ENCODE measurements at regions not wholly inside any gene's neighbourhood (a gene's known extent, or its start where the extent isn't known, plus 50 kb on each side); places are given as distances from the start of the nearest gene placed in this dataset.
A peak's percentile ranks its signal among the peaks of the same experiment; 100 is the strongest.

- no peak for DNase-seq
Observed at GRCh38 chr9:87290241-87291052, 207.2 kb upstream of the DAPK1 start.

DNA sequence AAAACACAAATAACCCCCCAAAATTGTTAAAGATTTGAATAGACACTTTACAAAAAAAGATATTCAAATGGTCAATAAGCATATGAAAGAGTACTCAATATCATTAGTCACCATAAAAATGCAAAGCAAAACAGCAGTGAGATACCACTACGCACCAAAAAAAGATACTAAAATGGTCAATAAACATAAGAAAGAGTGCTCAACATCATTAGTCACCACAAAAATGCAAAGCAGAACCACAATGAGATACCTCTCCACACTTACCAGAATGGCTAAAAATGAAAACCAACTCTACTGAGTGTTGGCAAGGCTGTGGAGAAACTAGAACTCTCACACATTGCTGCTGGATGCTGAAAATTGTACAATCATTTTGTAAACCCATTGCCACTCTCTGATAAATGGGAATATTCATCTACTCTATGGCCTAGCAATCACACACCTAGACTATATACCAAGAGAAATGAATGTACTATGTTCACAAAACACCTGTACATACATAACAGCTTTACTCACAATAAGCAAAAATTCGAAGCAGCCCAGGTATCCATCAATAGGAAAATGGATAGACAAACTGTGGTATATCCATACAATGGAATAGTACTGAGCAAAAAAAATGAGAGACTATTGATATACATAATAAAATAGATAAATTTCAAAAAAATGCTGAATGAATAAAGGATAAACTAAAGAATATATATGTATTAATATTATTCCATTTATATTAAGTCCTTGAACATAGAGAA lies 205.0 kb upstream of the DAPK1 start:
- no peak for DNase-seq

DNA sequence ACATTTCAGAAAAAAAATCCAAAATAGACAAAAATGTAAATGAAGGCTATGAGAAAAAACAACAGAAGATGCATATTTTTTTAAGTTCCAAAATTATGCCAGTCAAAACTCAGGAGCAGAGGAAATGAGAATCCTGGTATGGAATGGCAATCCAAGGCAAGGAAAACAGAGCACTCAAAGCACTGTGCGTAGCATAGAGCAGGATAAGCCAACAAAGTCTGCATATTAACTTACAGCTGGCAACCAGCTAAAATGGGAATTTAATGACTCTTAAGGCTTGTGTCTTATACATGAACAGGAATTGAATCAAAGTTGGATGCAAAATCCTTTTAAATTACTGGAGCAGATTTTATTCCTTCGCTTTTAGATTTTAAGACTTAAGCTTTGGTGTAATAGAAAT lies 203.5 kb upstream of the DAPK1 start:
- no peak for DNase-seq

DNA sequence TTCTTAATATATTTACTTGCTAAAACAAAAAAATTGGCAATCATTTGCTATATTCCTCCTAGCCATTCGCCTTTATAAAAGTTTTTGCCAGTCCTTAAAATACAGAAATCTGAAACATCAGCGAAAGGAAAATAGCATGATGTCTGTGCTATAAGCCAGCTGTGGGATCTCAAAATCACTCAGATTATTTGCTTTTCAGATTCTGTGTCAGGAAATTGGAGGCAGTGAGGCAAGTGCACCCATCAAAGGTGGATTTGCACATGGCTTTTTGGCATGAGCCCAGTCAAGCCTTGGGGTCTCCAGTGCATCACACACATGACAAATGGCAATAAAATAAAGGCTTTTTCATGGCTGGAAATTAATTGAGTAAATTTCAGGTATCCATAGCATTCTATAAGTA lies 196.8 kb upstream of the DAPK1 start:
- no peak for DNase-seq

GRCh38 chr9:87301371-87301770 lies 196.3 kb upstream of the DAPK1 start:
- DNase-seq, result no peak

GRCh38 chr9:87305151-87305550 lies 192.5 kb upstream of the DAPK1 start:
- DNase-seq, result no peak

- no peak for DNase-seq
Observed at GRCh38 chr9:87306006-87306405, 191.7 kb upstream of the DAPK1 start.

- no peak for DNase-seq
Observed at GRCh38 chr9:87307848-87308247, 189.8 kb upstream of the DAPK1 start.

DNA sequence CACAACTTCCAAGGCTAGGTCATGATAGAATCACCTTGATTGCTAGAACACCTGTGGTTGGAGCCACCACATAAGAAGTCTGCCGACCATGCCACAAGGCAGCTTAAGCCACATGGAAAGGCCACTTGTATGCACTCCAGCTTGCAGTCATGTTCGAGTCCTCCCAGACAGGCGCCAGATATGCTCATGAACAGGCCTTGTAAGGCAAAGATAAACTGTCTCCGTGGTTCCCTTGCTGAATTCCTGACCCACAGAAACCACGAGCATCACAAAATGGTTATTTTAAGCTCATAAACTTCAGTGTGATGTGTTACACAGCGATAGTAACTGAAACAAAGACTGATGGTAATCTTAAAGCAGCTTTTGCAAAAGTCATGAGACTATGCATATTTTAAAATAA lies 188.4 kb upstream of the DAPK1 start:
- DNase-seq, result no peak

DNA sequence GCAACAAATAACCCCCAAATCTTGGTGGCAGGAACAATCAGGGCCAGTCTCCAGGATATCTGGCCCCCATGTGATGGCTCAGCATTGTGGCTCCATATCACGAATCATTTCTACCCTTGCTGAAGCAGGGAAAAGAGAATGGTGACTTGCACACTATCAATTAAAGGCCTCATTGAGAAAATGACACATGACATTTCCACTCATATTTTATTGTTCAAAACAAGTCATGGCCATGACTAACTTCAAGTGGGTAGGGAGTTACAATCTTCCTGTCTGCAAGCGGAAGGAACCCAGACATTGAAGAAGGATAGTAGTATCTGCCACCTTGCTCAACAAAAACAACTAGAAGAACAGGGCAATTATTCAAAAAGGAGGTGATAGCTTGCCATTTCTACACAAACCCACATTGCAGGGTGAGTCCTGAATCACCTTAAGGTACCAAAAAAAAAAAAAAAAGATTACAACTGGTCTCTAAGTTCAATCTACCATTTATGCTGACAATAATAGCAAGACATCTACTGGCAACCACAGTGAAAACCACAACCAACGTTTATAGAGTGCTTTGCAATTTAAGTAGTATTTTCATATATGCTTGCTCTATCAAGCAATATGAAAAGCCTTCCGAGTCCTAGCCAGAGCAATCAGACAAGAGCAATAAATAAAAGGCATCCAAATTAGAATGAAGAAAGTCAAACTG lies 186.7 kb upstream of the DAPK1 start:
- DNase-seq, result no peak

GRCh38 chr9:87319656-87320055 lies 178.0 kb upstream of the DAPK1 start:
- no peak for DNase-seq

DNA sequence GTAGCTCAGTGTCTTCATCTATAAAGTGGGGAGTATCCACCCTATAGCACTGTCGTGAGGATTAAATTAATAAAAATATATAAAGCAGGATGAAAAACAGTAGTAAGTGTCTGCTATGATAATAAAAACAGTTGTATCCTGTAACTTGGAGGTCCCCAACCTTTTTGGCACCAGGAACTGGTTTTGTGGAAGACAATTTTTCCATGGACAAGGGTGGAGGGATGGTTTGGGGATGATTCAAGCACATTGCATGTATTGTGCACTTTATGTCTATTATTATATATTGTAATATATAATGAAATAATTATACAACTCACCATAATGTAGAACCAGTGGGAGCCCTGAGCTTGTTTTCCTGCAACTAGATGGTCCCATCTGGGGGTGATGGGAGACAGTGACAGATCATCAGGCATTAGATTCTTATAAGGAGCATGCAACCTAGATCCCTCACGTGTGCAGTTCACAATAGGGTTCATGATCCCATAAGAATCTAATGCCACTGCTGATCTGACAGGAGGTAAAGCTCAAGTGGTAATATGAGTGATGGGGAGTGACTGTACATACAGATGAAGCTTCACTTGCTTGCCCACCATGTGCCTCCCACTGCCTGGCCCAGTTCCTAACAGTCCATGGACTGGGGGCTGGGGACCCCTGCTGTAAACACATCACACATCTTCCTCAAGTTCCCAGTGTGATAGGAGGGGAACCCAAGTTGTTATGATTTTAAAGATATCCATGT lies 177.4 kb upstream of the DAPK1 start:
- DNase-seq, result no peak

GRCh38 chr9:87322840-87323635 lies 174.6 kb upstream of the DAPK1 start:
- DNase-seq, result no peak

GRCh38 chr9:87323928-87324327 lies 173.7 kb upstream of the DAPK1 start:
- DNase-seq, result no peak

- DNase-seq, result no peak
Observed at GRCh38 chr9:87324613-87325194, 173.0 kb upstream of the DAPK1 start.

GRCh38 chr9:87327575-87328125 lies 170.0 kb upstream of the DAPK1 start:
- DNase-seq, result no peak

- no peak for DNase-seq
Observed at GRCh38 chr9:87333802-87334201, 163.9 kb upstream of the DAPK1 start.

DNA sequence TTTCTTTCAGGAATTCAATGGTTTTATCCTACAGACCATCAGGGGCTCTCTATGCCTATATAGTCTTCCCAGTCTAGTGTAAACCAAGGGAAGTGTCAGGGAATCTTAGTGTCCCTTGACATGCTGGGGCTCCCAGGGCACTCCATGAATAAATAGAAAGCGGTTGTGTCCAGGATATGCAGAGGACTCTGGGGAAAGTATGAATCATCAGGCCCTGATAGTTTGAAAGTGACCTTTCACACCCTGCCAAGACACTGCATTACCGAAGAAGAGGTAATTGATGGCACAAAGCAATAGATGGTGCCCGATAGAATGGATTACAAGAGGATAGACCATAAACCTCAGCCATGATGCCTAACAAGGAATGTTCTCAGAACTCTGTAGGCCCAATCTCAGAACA lies 163.3 kb upstream of the DAPK1 start:
- no peak for DNase-seq

GRCh38 chr9:87336407-87336806 lies 161.3 kb upstream of the DAPK1 start:
- DNase-seq, result no peak

- DNase-seq, result peak in 1 of 2 experiments; percentile 1
Observed at GRCh38 chr9:87336914-87337333, 160.7 kb upstream of the DAPK1 start.

DNA sequence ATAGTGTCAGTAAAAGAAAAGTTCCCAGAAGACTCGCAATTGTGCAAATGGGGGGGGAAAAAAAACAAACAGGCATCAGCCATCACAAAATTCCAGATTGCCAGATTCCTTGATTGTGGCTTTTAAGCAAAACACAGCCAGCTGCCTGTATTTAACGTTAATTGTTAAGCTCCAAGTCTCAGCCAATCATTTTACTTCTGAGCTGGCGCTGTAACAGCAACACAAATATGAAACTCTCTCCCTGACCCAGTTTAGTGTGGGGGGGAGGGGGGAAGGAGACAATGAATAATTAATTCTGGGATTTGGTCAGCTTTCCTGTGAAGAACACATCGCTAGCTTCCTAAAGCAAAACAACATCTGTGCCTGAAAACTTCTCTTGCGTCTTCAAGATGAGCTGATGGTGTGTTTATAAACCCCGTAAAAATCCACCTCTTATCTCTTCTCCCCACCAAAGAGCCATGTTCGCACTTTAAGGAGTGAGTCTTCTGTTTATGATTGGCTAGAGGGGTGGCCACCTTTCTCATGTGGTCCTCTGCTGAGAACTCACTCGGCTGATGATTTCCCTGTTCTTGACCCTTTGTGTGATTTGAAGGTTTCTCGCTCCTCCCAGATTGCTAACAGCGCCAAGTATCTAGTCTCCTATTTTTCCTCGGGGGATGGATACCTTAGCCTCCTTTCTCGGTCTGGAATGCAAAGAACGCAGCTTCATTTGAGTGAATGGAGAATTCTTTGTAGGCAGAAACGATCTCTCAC lies 160.2 kb upstream of the DAPK1 start:
- DNase-seq, result no peak

All from stimulated activated CD4-positive, alpha-beta T cell treated with anti-CD3 and anti-CD28 coated beads, Interleukin-4, amount 100 ng/mL, for 4 hours (primary cell).